HepG2 (cell line): ENCODE measurements at regions not wholly inside any gene's neighbourhood (a gene's known extent, or its start where the extent isn't known, plus 50 kb on each side); places are given as distances from the start of the nearest gene placed in this dataset.

ENCODE experiments used
- ATAC-seq: fragments of 200-7000 bp; cut with Tn5 transposase; 3 replicates; pipeline ENCODE4 v1.9.1; 2020; ENCODE audit warnings: mild to moderate bottlenecking, moderate library complexity
- BruUV-seq: library from RNA; stranded (reverse); fragments of 400-500 nt; replicated peaks from 2 replicates; lab custom pipeline; 2021; lab: Mats Ljungman, UMichigan
- CTCF ChIA-PET: fragments of 300-600 bp; formaldehyde crosslinking; extraction: SDS; loops from one replicate; lab custom pipeline; 2021; ENCODE audit warnings: low total read pairs, inconsistent platforms, low intra/inter-chr PET ratio; lab: Yijun Ruan, JAX
- POLR2A ChIA-PET: fragments of 350-600 bp; sonication (Branson Sonifier 250); formaldehyde crosslinking; loops from one replicate; lab custom pipeline; 2020; ENCODE audit warnings: antibody characterized with exemption, inconsistent platforms; lab: Yijun Ruan, JAX
- DNase-seq: peaks from one replicate; pipeline ENCODE4 v3.0.0-alpha.2; 2015; ENCODE audit warnings: low spot score
- FAIRE-seq: peaks from 3 replicates; lab custom pipeline; 2011; peaks lifted over from hg19 to GRCh38; lab: Jason Lieb, UNC
- H2AFZ ChIP-seq: one replicate; pipeline ENCODE4 v1.6.1; 2011; ENCODE audit warnings: low read length, inconsistent platforms
- H3K27ac ChIP-seq: fragments of 300-600 bp; 3 replicates; pipeline ENCODE4 v1.8.0; 2011; ENCODE audit warnings: mixed run types, mild to moderate bottlenecking, mixed read lengths, low read length, inconsistent platforms; ENCODE audit not compliant: insufficient read depth; ENCODE audit errors: extremely low read length
- H3K27me3 ChIP-seq, 2 experiments: fragments of 200-600 bp in 1 of 2; 2 replicates in 1 of 2; 3 replicates in 1 of 2; pipeline versions ENCODE4 v1.6.0 to v1.8.0; 2011; ENCODE audit warnings: low read length in 2 of 2, mild to moderate bottlenecking in 2 of 2, moderate library complexity in 2 of 2, inconsistent platforms in 1 of 2; ENCODE audit not compliant: insufficient read depth in 2 of 2, control insufficient read depth in 1 of 2
- H3K36me3 ChIP-seq, 2 experiments: fragments of 200-600 bp in 1 of 2; replicated peaks in 1 of 2; 2 replicates in 1 of 2; 3 replicates in 1 of 2; pipeline versions ENCODE4 v1.5.1 to v1.8.0; 2011; ENCODE audit warnings: low read length in 2 of 2, inconsistent platforms in 1 of 2; ENCODE audit not compliant: insufficient read depth in 2 of 2, control insufficient read depth in 1 of 2
- H3K4me1 ChIP-seq: 2 replicates; pipeline ENCODE4 v1.5.1; 2012; ENCODE audit warnings: low read length, inconsistent platforms; ENCODE audit not compliant: insufficient read depth
- H3K4me2 ChIP-seq: 2 replicates; pipeline ENCODE4 v1.6.0; 2011; ENCODE audit warnings: low read depth, low read length, inconsistent platforms
- H3K4me3 ChIP-seq, 3 experiments: fragments of 200-600 bp in 1 of 3; sonication (generic), shearing (Covaris generic) in 1 of 3; replicated peaks in 1 of 3; 2 replicates each; pipeline ENCODE4 v1.5.1; 2011 to 2016; ENCODE audit warnings: low read length in 3 of 3, inconsistent platforms in 2 of 3, low read depth in 2 of 3, mild to moderate bottlenecking in 2 of 3, control low read depth in 1 of 3, mixed read lengths in 1 of 3; ENCODE audit not compliant: insufficient read depth in 1 of 3
- H3K79me2 ChIP-seq: one replicate; pipeline ENCODE4 v1.6.1; 2011; ENCODE audit warnings: low read length, inconsistent platforms; ENCODE audit not compliant: insufficient read depth
- H3K9ac ChIP-seq: 2 replicates; pipeline ENCODE4 v1.6.0; 2011; ENCODE audit warnings: mild to moderate bottlenecking, low read depth, low read length, inconsistent platforms; ENCODE audit not compliant: insufficient read depth
- H3K9me3 ChIP-seq: 2 replicates; pipeline ENCODE4 v1.5.1; 2012; ENCODE audit warnings: mild to moderate bottlenecking, low read length
- H4K20me1 ChIP-seq: 2 replicates; pipeline ENCODE4 v1.6.0; 2011; ENCODE audit warnings: inconsistent platforms, mild to moderate bottlenecking, low read length, moderate library complexity; ENCODE audit not compliant: insufficient read depth
- ARID3A ChIP-seq: IDR thresholded peaks from 2 replicates; pipeline ENCODE4 v1.6.1; 2012; ENCODE audit warnings: low read depth, low read length, improper control_type of control experiment
- HDAC6 ChIP-seq: fragments of 200-600 bp; sonication (generic); IDR thresholded peaks from 2 replicates; pipeline ENCODE4 v1.7.0; 2017; ENCODE audit warnings: mild to moderate bottlenecking, antibody characterized with exemption, low read length, low read depth
- IKZF5 ChIP-seq: IDR thresholded peaks from 2 replicates; pipeline ENCODE4 v1.6.1; 2018; ENCODE audit warnings: missing genetic modification reagents, mild to moderate bottlenecking, missing compliant biosample characterization
- KLF6 ChIP-seq: IDR thresholded peaks from 2 replicates; pipeline ENCODE4 v1.8.0; 2016; ENCODE audit warnings: missing biosample characterization, missing genetic modification reagents
- NAIF1 ChIP-seq: sonication (generic); formaldehyde crosslinking; IDR thresholded peaks from 2 replicates; pipeline ENCODE4 v1.5.0; 2020; ENCODE audit warnings: mild to moderate bottlenecking, missing genetic modification reagents, borderline replicate concordance
- PAF1 ChIP-seq: IDR thresholded peaks from 2 replicates; pipeline ENCODE4 v1.6.1; 2016; ENCODE audit warnings: missing genetic modification reagents, missing compliant biosample characterization
- POLR2AphosphoS5 ChIP-seq: IDR thresholded peaks from 2 replicates; pipeline ENCODE4 v1.6.1; 2012; ENCODE audit warnings: low read depth, low read length
- PRMT3 ChIP-seq: sonication (generic); formaldehyde crosslinking; IDR thresholded peaks from 2 replicates; pipeline ENCODE4 v1.8.1; 2022; ENCODE audit warnings: low read depth, mild to moderate bottlenecking, moderate library complexity, missing genetic modification reagents, borderline replicate concordance
- SMAD3 ChIP-seq: sonication (generic); formaldehyde crosslinking; IDR thresholded peaks from 2 replicates; pipeline ENCODE4 v1.4.0; 2020; ENCODE audit warnings: missing genetic modification reagents
- TEAD2 ChIP-seq: sonication (generic); formaldehyde crosslinking; IDR thresholded peaks from 2 replicates; pipeline ENCODE4 v1.9.0; 2021; ENCODE audit warnings: missing genetic modification reagents
- ZKSCAN1 ChIP-seq: fragments of 150-350 bp; IDR thresholded peaks from 2 replicates; pipeline ENCODE4 v1.6.1; 2014; ENCODE audit warnings: low read length
- ZNF205 ChIP-seq: IDR thresholded peaks from 2 replicates; pipeline ENCODE4 v1.6.1; 2018; ENCODE audit warnings: missing biosample characterization, missing genetic modification reagents
- ZNF451 ChIP-seq: sonication (generic); formaldehyde crosslinking; IDR thresholded peaks from 2 replicates; pipeline ENCODE4 v1.5.0; 2020; ENCODE audit warnings: mild to moderate bottlenecking, missing genetic modification reagents
- ZNF562 ChIP-seq: sonication (generic); formaldehyde crosslinking; IDR thresholded peaks from 2 replicates; pipeline ENCODE4 v1.8.0; 2022; ENCODE audit warnings: missing genetic modification reagents, borderline replicate concordance
- WGBS: methylation state at CpG from one replicate; pipeline ENCODE4 v1.1.6; 2017; ENCODE audit warnings: low lambda C conversion rate; 5-methylcytosine and 5-hydroxymethylcytosine counted together
- in situ Hi-C: cut with HindIII; loops from 2 replicates; pipeline ENCODE4 v1.10.0; 2017; ENCODE audit warnings: low pct_unique_long_range_greater_than_20kb; ENCODE audit not compliant: extremely low pct_ligation_motif_present
- intact Hi-C: fragments of 100-400 bp; cut with micrococcal nuclease; formaldehyde crosslinking; loops from one replicate; pipeline ENCODE4 v1.10.0; 2022; ENCODE audit not compliant: unreplicated experiment
- TF ChIP-seq, protein P1 (sequence below): sonication (generic); formaldehyde crosslinking; IDR thresholded peaks from 2 replicates; pipeline ENCODE4 v1.4.0; 2020; ENCODE audit warnings: missing genetic modification reagents
- TF ChIP-seq, protein P2 (sequence below): sonication (generic); formaldehyde crosslinking; IDR thresholded peaks from 2 replicates; pipeline ENCODE4 v1.4.0; 2020; ENCODE audit warnings: missing genetic modification reagents, mild to moderate bottlenecking, borderline replicate concordance
- TF ChIP-seq, protein P3 (sequence below): sonication (generic); formaldehyde crosslinking; IDR thresholded peaks from 2 replicates; pipeline ENCODE4 v1.9.0; 2022; ENCODE audit warnings: low read depth, missing genetic modification reagents

GRCh38 chr17:31724026-31724425, 135.0 kb downstream of the COPRS start:
- H2AFZ ChIP-seq = no peak overlapping the region
- in situ Hi-C loops (no loop called here), intact Hi-C loops (no loop called here)
- FAIRE-seq (no peak), DNase-seq (no peak), ATAC-seq (no peak)
- H3K4me1 ChIP-seq = no peaks in the 10 kb centered on the region
- TF ChIP-seq IKZF5 (CRISPR knock-in tag) = no peak
- TF ChIP-seq SMAD3 = no peak
- no peak for TF ChIP-seq KLF6 (CRISPR knock-in tag)
- no peak for TF ChIP-seq TEAD2 (CRISPR knock-in tag)
- no peak for TF ChIP-seq NAIF1 (CRISPR knock-in tag)
- no peak for TF ChIP-seq ZNF205
- no peak for TF ChIP-seq ZKSCAN1
- TF ChIP-seq ZNF451 = no peak
- TF ChIP-seq HDAC6 = no peak
- TF ChIP-seq ZNF562 = no peak
- TF ChIP-seq PRMT3 (CRISPR knock-in tag) = no peak
- TF ChIP-seq, protein P1, sequence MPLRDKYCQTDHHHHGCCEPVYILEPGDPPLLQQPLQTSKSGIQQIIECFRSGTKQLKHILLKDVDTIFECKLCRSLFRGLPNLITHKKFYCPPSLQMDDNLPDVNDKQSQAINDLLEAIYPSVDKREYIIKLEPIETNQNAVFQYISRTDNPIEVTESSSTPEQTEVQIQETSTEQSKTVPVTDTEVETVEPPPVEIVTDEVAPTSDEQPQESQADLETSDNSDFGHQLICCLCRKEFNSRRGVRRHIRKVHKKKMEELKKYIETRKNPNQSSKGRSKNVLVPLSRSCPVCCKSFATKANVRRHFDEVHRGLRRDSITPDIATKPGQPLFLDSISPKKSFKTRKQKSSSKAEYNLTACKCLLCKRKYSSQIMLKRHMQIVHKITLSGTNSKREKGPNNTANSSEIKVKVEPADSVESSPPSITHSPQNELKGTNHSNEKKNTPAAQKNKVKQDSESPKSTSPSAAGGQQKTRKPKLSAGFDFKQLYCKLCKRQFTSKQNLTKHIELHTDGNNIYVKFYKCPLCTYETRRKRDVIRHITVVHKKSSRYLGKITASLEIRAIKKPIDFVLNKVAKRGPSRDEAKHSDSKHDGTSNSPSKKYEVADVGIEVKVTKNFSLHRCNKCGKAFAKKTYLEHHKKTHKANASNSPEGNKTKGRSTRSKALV (CRISPR knock-in tag) = no peak
- TF ChIP-seq POLR2AphosphoS5 = no peak
- no peak for TF ChIP-seq PAF1 (CRISPR knock-in tag)
- TF ChIP-seq, protein P2, sequence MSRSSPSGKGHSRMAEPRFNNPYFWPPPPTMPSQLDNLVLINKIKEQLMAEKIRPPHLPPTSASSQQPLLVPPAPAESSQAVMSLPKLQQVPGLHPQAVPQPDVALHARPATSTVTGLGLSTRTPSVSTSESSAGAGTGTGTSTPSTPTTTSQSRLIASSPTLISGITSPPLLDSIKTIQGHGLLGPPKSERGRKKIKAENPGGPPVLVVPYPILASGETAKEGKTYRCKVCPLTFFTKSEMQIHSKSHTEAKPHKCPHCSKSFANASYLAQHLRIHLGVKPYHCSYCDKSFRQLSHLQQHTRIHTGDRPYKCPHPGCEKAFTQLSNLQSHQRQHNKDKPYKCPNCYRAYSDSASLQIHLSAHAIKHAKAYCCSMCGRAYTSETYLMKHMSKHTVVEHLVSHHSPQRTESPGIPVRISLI (CRISPR knock-in tag) = no peak
- no peak for TF ChIP-seq ARID3A
- TF ChIP-seq, protein P3, sequence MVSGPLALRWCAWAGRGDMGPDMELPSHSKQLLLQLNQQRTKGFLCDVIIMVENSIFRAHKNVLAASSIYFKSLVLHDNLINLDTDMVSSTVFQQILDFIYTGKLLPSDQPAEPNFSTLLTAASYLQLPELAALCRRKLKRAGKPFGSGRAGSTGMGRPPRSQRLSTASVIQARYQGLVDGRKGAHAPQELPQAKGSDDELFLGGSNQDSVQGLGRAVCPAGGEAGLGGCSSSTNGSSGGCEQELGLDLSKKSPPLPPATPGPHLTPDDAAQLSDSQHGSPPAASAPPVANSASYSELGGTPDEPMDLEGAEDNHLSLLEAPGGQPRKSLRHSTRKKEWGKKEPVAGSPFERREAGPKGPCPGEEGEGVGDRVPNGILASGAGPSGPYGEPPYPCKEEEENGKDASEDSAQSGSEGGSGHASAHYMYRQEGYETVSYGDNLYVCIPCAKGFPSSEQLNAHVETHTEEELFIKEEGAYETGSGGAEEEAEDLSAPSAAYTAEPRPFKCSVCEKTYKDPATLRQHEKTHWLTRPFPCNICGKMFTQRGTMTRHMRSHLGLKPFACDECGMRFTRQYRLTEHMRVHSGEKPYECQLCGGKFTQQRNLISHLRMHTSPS (CRISPR knock-in tag) = no peak
- H3K27me3 ChIP-seq = peaks cover 1 to 8% of the 10 kb centered on the region in 2 experiments; a peak in 2 of 5 replicates
- ChIA-PET CTCF (no interaction called here), POLR2A (no interaction called here)
- H3K36me3 ChIP-seq = no peaks in the 10 kb centered on the region
- no peaks in the 10 kb centered on the region for H4K20me1 ChIP-seq
- BruUV-seq = no TSS peak
- 57% methylated on average over 7 of the region's 8 CpGs for WGBS
- no peak overlapping the region for H3K9ac ChIP-seq
- no peak overlapping the region for H3K4me3 ChIP-seq
- H3K27ac ChIP-seq = no peak overlapping the region
- H3K4me2 ChIP-seq = no peak overlapping the region
- no peaks in the 10 kb centered on the region for H3K79me2 ChIP-seq
- H3K9me3 ChIP-seq = no peaks in the 10 kb centered on the region
